HepG2 (cell line): ENCODE measurements at regions not wholly inside any gene's neighbourhood (a gene's known extent, or its start where the extent isn't known, plus 50 kb on each side); places are given as distances from the start of the nearest gene placed in this dataset.

Source experiments
- ATAC-seq: fragments of 200-7000 bp; cut with Tn5 transposase; 3 replicates; pipeline ENCODE4 v1.9.1; 2020; ENCODE audit warnings: mild to moderate bottlenecking, moderate library complexity
- BruUV-seq: library from RNA; stranded (reverse); fragments of 400-500 nt; replicated peaks from 2 replicates; lab custom pipeline; 2021; lab: Mats Ljungman, UMichigan
- CTCF ChIA-PET: fragments of 300-600 bp; formaldehyde crosslinking; extraction: SDS; loops from one replicate; lab custom pipeline; 2021; ENCODE audit warnings: low total read pairs, inconsistent platforms, low intra/inter-chr PET ratio; lab: Yijun Ruan, JAX
- POLR2A ChIA-PET: fragments of 350-600 bp; sonication (Branson Sonifier 250); formaldehyde crosslinking; loops from one replicate; lab custom pipeline; 2020; ENCODE audit warnings: antibody characterized with exemption, inconsistent platforms; lab: Yijun Ruan, JAX
- DNase-seq: peaks from one replicate; pipeline ENCODE4 v3.0.0-alpha.2; 2015; ENCODE audit warnings: low spot score
- FAIRE-seq: peaks from 3 replicates; lab custom pipeline; 2011; peaks lifted over from hg19 to GRCh38; lab: Jason Lieb, UNC
- H2AFZ ChIP-seq: one replicate; pipeline ENCODE4 v1.6.1; 2011; ENCODE audit warnings: low read length, inconsistent platforms
- H3K27ac ChIP-seq: fragments of 300-600 bp; 3 replicates; pipeline ENCODE4 v1.8.0; 2011; ENCODE audit warnings: mixed run types, mild to moderate bottlenecking, mixed read lengths, low read length, inconsistent platforms; ENCODE audit not compliant: insufficient read depth; ENCODE audit errors: extremely low read length
- H3K27me3 ChIP-seq, 2 experiments: fragments of 200-600 bp in 1 of 2; 2 replicates in 1 of 2; 3 replicates in 1 of 2; pipeline versions ENCODE4 v1.6.0 to v1.8.0; 2011; ENCODE audit warnings: low read length in 2 of 2, mild to moderate bottlenecking in 2 of 2, moderate library complexity in 2 of 2, inconsistent platforms in 1 of 2; ENCODE audit not compliant: insufficient read depth in 2 of 2, control insufficient read depth in 1 of 2
- H3K36me3 ChIP-seq, 2 experiments: fragments of 200-600 bp in 1 of 2; replicated peaks in 1 of 2; 2 replicates in 1 of 2; 3 replicates in 1 of 2; pipeline versions ENCODE4 v1.5.1 to v1.8.0; 2011; ENCODE audit warnings: low read length in 2 of 2, inconsistent platforms in 1 of 2; ENCODE audit not compliant: insufficient read depth in 2 of 2, control insufficient read depth in 1 of 2
- H3K4me1 ChIP-seq: 2 replicates; pipeline ENCODE4 v1.5.1; 2012; ENCODE audit warnings: low read length, inconsistent platforms; ENCODE audit not compliant: insufficient read depth
- H3K4me2 ChIP-seq: 2 replicates; pipeline ENCODE4 v1.6.0; 2011; ENCODE audit warnings: low read depth, low read length, inconsistent platforms
- H3K4me3 ChIP-seq, 3 experiments: fragments of 200-600 bp in 1 of 3; sonication (generic), shearing (Covaris generic) in 1 of 3; replicated peaks in 1 of 3; 2 replicates each; pipeline ENCODE4 v1.5.1; 2011 to 2016; ENCODE audit warnings: low read length in 3 of 3, inconsistent platforms in 2 of 3, low read depth in 2 of 3, mild to moderate bottlenecking in 2 of 3, control low read depth in 1 of 3, mixed read lengths in 1 of 3; ENCODE audit not compliant: insufficient read depth in 1 of 3
- H3K79me2 ChIP-seq: one replicate; pipeline ENCODE4 v1.6.1; 2011; ENCODE audit warnings: low read length, inconsistent platforms; ENCODE audit not compliant: insufficient read depth
- H3K9ac ChIP-seq: 2 replicates; pipeline ENCODE4 v1.6.0; 2011; ENCODE audit warnings: mild to moderate bottlenecking, low read depth, low read length, inconsistent platforms; ENCODE audit not compliant: insufficient read depth
- H3K9me3 ChIP-seq: 2 replicates; pipeline ENCODE4 v1.5.1; 2012; ENCODE audit warnings: mild to moderate bottlenecking, low read length
- H4K20me1 ChIP-seq: 2 replicates; pipeline ENCODE4 v1.6.0; 2011; ENCODE audit warnings: inconsistent platforms, mild to moderate bottlenecking, low read length, moderate library complexity; ENCODE audit not compliant: insufficient read depth
- AHR ChIP-seq: IDR thresholded peaks from 2 replicates; pipeline ENCODE4 v1.6.1; 2018; ENCODE audit warnings: missing genetic modification reagents, missing compliant biosample characterization
- CBFB ChIP-seq: sonication (generic); formaldehyde crosslinking; IDR thresholded peaks from 2 replicates; pipeline ENCODE4 v1.4.0; 2020; ENCODE audit warnings: missing genetic modification reagents
- IKZF4 ChIP-seq: sonication (generic); formaldehyde crosslinking; IDR thresholded peaks from 2 replicates; pipeline ENCODE4 v1.5.1; 2020; ENCODE audit warnings: borderline replicate concordance, mild to moderate bottlenecking, low read depth, missing genetic modification reagents; ENCODE audit errors: not compliant biosample characterization
- NFIC ChIP-seq: IDR thresholded peaks from 2 replicates; pipeline ENCODE4 v1.6.1; 2012; ENCODE audit warnings: mild to moderate bottlenecking, low read length, inconsistent platforms
- PCBP2 ChIP-seq: fragments of 200-400 bp; formaldehyde crosslinking; optimal IDR thresholded peaks from 2 replicates; pipeline ENCODE3; 2018; ENCODE audit warnings: low read length, low read depth; ENCODE audit not compliant: poor library complexity, severe bottlenecking
- SUZ12 ChIP-seq: fragments of 150-350 bp; IDR thresholded peaks from 2 replicates; pipeline ENCODE4 v1.6.1; 2014; ENCODE audit warnings: low read depth, low read length
- ZKSCAN5 ChIP-seq: sonication (generic); formaldehyde crosslinking; IDR thresholded peaks from 2 replicates; pipeline ENCODE4 v1.5.1; 2020; ENCODE audit warnings: mild to moderate bottlenecking, missing genetic modification reagents
- ZNF124 ChIP-seq: sonication (generic); formaldehyde crosslinking; IDR thresholded peaks from 2 replicates; pipeline ENCODE4 v1.4.0; 2020; ENCODE audit warnings: missing genetic modification reagents
- ZNF253 ChIP-seq: sonication (generic); formaldehyde crosslinking; IDR thresholded peaks from 2 replicates; pipeline ENCODE4 v1.8.0; 2022; ENCODE audit warnings: mild to moderate bottlenecking, missing genetic modification reagents, borderline replicate concordance
- ZNF263 ChIP-seq: sonication (generic); formaldehyde crosslinking; IDR thresholded peaks from 2 replicates; pipeline ENCODE4 v1.4.0; 2020; ENCODE audit warnings: missing genetic modification reagents
- ZNF614 ChIP-seq: IDR thresholded peaks from 2 replicates; pipeline ENCODE4 v1.6.1; 2018; ENCODE audit warnings: missing biosample characterization, missing genetic modification reagents, inconsistent platforms, borderline replicate concordance
- WGBS: methylation state at CpG from one replicate; pipeline ENCODE4 v1.1.6; 2017; ENCODE audit warnings: low lambda C conversion rate; 5-methylcytosine and 5-hydroxymethylcytosine counted together
- in situ Hi-C: cut with HindIII; loops from 2 replicates; pipeline ENCODE4 v1.10.0; 2017; ENCODE audit warnings: low pct_unique_long_range_greater_than_20kb; ENCODE audit not compliant: extremely low pct_ligation_motif_present
- intact Hi-C: fragments of 100-400 bp; cut with micrococcal nuclease; formaldehyde crosslinking; loops from one replicate; pipeline ENCODE4 v1.10.0; 2022; ENCODE audit not compliant: unreplicated experiment

DNA sequence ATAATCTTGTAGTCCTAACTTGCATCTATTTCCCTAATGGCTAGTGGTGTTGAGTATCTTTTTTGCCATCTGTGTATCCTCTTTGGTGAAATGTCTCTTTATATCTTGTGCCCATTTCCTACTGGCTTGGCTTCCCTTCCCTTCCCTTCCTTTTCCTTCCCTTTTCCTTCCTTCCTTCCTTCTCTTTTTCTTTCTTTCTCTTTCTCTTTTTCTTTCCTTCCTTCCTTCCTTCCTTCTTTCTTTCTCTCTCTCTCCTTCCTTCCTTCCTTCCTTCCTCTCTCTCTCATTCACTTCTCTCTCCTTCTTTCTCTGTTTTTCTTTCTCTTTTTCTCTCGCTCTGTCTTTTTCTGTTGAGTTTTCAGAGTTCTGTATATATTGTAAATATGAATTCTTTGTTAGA, 61.5 kb upstream of the SLC4A4 start:
- intact Hi-C loops (no loop called here), in situ Hi-C loops (no loop called here)
- no peak overlapping the region for H3K4me3 ChIP-seq
- no peaks in the 10 kb centered on the region for H4K20me1 ChIP-seq
- FAIRE-seq = no peak
- no peaks in the 10 kb centered on the region for H3K36me3 ChIP-seq
- POLR2A ChIA-PET = no interaction called here
- H3K9me3 ChIP-seq = no peaks in the 10 kb centered on the region
- no peak for ATAC-seq
- H3K4me2 ChIP-seq = no peak overlapping the region
- H3K27me3 ChIP-seq = no peaks in the 10 kb centered on the region
- no peak for TF ChIP-seq IKZF4 (CRISPR knock-in tag)
- TF ChIP-seq SUZ12 = no peak
- TF ChIP-seq ZNF614 (CRISPR knock-in tag) = no peak
- no peak for TF ChIP-seq NFIC
- TF ChIP-seq PCBP2 = no peak
- no peak for TF ChIP-seq ZKSCAN5
- TF ChIP-seq AHR (CRISPR knock-in tag) = no peak
- TF ChIP-seq ZNF263 (CRISPR knock-in tag) = no peak
- no peak for TF ChIP-seq ZNF253 (CRISPR knock-in tag)
- TF ChIP-seq CBFB (CRISPR knock-in tag) = no peak
- no peak for TF ChIP-seq ZNF124 (CRISPR knock-in tag)
- TF ChIP-seq, all 625 proteins: peak for 0
- Histone ChIP-seq H3K9ac (no peak overlapping the region), H2AFZ (no peak overlapping the region), H3K4me1 (no peaks in the 10 kb centered on the region), H3K79me2 (no peaks in the 10 kb centered on the region), H3K27ac (no peak overlapping the region)
- WGBS = 13% methylated on average over 1 of the region's 1 CpG
- no TSS peak for BruUV-seq
- DNase-seq = no peak
- CTCF ChIA-PET = no interaction called here
